IPS-20b (cell line): ENCODE measurements at regions not wholly inside any gene's neighbourhood (a gene's known extent, or its start where the extent isn't known, plus 50 kb on each side); places are given as distances from the start of the nearest gene placed in this dataset.
"Not testable (repeated sequence)": the region's sequence is repeated elsewhere in the genome, so short reads cannot be mapped to it uniquely, and the experiment has no call there.

Experiments
- H3K27ac ChIP-seq: one replicate; pipeline ENCODE4 v1.5.1; 2013; ENCODE audit warnings: low read length
- H3K27me3 ChIP-seq: 2 replicates; pipeline ENCODE4 v1.6.1; 2013; ENCODE audit warnings: mild to moderate bottlenecking, low read length, inconsistent platforms; ENCODE audit not compliant: insufficient read depth
- H3K36me3 ChIP-seq: 2 replicates; pipeline ENCODE4 v1.6.1; 2013; ENCODE audit warnings: low read depth, mild to moderate bottlenecking, inconsistent platforms, low read length, moderate library complexity; ENCODE audit not compliant: insufficient read depth
- H3K4me1 ChIP-seq: 2 replicates; pipeline ENCODE4 v1.6.1; 2013; ENCODE audit warnings: mild to moderate bottlenecking, control low read depth, inconsistent platforms, low read length, moderate library complexity; ENCODE audit not compliant: insufficient read depth
- H3K4me3 ChIP-seq: 2 replicates; pipeline ENCODE4 v1.5.1; 2013; ENCODE audit warnings: mild to moderate bottlenecking, low read length, inconsistent platforms
- H3K9ac ChIP-seq: 2 replicates; pipeline ENCODE4 v1.6.1; 2013; ENCODE audit warnings: low read depth, mild to moderate bottlenecking, inconsistent platforms, low read length, moderate library complexity
- H3K9me3 ChIP-seq: 2 replicates; pipeline ENCODE4 v1.6.1; 2013; ENCODE audit warnings: mild to moderate bottlenecking, low read depth, low read length, inconsistent platforms; ENCODE audit not compliant: insufficient read depth

DNA sequence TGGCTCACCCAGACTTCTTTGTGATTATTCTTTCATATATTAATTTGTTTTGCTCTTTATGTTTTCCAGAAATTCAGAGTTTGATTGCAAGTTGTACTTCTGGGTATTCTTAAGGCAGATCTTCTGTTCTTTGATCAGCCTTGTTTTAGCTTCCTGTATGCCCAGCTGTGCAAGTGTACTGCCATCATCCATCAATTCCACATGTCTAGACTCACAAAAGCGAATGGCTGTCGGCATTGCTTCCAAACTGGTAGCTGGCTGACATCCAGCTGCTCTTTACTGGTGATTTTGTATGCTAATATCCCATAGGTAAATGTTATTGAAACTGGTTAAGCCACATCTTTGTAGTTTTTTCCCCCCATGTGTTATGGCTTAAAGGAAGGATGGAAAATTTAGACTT lies 1084.8 kb upstream of the CITED2 start:
- H3K9me3 ChIP-seq: no peaks in the 10 kb centered on the region

DNA sequence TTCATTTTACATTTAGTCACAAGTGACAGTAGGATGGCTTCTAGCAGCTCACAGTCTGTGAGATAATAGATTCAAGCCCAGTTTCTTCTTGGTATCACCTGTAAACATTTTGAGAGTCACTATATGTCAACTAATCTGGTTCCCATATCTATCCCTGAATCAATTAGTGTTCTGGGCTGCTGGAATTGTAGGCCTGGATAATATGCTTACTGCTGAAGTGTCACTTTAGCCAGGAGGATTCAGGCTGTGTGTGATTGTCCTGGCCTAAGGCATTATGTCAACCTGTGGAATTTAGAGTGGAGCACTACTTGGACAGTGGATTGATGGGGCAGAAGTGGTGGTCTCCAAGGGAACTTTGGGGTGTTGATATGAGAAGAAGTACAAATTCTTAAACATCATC lies 1071.8 kb upstream of the CITED2 start:
- Histone ChIP-seq H3K4me1 (peaks cover 7% of the 10 kb centered on the region; the same call in 1 of the 2 replicates), H3K9me3 (no peaks in the 10 kb centered on the region), H3K27me3 (no peaks in the 10 kb centered on the region), H3K27ac (no peak overlapping the region), H3K4me3 (no peak overlapping the region), H3K9ac (no peak overlapping the region), H3K36me3 (no peaks in the 10 kb centered on the region)

More for the DNA sequence above, 1084.8 kb upstream of the CITED2 start:
- H3K27ac ChIP-seq: no peak overlapping the region
- no peaks in the 10 kb centered on the region for H3K27me3 ChIP-seq
- H3K36me3 ChIP-seq: no peaks in the 10 kb centered on the region
- 0 out of 2 replicates have a peak, but pooled peaks cover 4% of the 10 kb centered on the region for H3K4me1 ChIP-seq
- no peak overlapping the region for H3K4me3 ChIP-seq
- no peak overlapping the region for H3K9ac ChIP-seq

DNA sequence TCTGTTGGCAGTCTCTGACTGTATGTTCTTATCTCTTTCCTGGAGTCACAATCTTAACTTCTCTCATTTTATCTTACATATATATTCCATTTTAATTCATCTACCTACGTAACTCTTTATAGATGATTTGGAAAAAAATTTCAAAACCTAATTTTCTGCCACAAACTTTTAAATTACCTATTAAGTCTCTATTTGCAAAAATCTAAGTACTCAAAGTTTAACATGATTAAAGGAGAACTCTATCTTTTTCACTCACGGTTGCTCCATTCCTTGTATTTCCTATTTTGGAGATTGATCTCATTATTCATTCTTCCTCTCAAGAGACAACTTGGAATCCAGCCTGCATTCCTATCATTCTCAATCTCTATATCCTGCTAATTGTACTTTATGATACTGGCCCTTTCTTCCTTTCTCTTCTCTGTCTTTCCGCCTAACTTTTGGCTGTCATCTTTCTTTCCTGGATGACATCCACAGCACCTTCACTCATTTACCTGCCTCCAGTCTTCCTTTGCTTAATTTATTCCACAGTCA lies 1071.1 kb upstream of the CITED2 start:
- H3K4me3 ChIP-seq: no peak overlapping the region
- no peaks in the 10 kb centered on the region for H3K27me3 ChIP-seq
- H3K36me3 ChIP-seq: no peaks in the 10 kb centered on the region
- H3K9me3 ChIP-seq: no peaks in the 10 kb centered on the region
- no peak overlapping the region for H3K9ac ChIP-seq
- no peak overlapping the region for H3K27ac ChIP-seq
- peaks cover 13% of the 10 kb centered on the region; the same call in 1 of the 2 replicates for H3K4me1 ChIP-seq

DNA sequence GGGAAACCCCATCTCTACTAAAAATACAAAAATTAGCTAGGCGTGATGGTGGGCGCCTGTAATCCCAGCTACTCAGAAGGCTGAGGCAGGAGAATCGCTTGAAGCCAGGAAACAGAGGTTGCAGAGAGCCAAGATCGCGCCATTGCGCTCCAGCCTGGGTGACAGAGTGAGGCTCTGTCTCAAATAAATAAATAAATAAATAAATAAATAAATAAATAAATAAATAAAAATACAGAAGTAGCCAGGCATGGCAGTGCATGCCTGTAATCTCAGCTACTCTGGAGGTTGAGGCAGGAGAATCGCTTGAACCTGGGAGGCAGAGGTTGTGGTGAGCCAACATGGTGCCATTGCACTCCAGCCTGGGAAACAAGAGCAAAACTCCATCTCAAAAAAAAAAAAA lies 1068.7 kb upstream of the CITED2 start:
- not testable (repeated sequence) for H3K9me3 ChIP-seq, H3K9ac ChIP-seq, H3K27me3 ChIP-seq, H3K4me3 ChIP-seq, H3K27ac ChIP-seq, H3K36me3 ChIP-seq
- peaks cover 22% of the 10 kb centered on the region; the same call in 1 of the 2 replicates for H3K4me1 ChIP-seq

DNA sequence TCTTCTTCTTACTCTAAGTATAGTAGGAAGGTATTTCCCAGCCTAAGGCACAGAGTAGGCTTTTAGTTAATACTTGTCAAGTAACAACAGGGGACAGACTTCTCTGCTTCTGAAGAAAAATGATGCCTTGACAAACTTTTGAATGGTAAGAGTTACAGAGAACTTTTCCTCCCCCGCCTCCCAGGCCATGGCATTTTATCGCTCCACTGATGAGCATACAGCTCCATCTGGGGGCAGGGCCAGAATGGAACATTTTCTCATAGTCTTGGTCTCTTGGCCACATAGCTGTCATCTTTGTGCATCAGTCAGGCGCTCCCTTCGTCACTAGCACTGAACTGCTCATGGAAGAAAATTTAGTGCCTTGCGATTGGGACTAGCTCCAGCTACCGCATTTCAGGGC lies 1066.8 kb upstream of the CITED2 start:
- Histone ChIP-seq H3K36me3 (no peaks in the 10 kb centered on the region), H3K27me3 (no peaks in the 10 kb centered on the region), H3K9me3 (no peaks in the 10 kb centered on the region), H3K4me1 (peaks cover 22% of the 10 kb centered on the region; the same call in 1 of the 2 replicates), H3K9ac (no peak overlapping the region), H3K27ac (no peak overlapping the region), H3K4me3 (no peak overlapping the region)

DNA sequence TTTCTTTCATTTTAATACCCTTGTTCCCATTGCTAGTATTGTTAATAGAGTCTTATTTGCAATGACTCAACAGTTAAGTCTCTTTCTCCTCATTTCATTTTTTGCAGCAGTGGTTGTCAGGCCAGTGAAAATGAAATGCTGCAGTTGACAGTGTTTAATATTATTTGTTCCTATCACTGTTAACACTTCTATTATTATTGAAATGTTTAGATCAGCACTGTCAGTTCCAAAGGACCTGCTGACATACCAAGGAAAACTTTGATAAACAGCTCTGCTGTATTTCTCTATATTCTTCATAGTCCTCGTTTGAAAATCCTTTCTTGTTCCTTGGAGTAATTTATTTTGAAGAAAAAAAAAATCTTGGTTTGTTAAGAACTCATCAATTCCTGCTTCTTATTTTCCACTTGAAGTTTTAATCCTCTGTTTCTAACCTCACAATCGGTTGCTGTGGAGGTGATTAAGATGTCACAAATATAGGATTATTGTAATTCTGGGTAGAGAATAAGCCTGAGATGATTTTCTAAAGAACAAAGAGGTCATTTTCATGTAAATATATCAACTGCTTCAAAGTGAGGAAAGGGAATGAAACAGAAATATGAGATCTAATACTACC lies 1065.9 kb upstream of the CITED2 start:
- H3K4me3 ChIP-seq: no peak overlapping the region
- H3K9ac ChIP-seq: no peak overlapping the region
- H3K36me3 ChIP-seq: no peaks in the 10 kb centered on the region
- H3K4me1 ChIP-seq: peaks cover 20% of the 10 kb centered on the region
- H3K27ac ChIP-seq: no peak overlapping the region
- H3K9me3 ChIP-seq: no peaks in the 10 kb centered on the region
- no peaks in the 10 kb centered on the region for H3K27me3 ChIP-seq

DNA sequence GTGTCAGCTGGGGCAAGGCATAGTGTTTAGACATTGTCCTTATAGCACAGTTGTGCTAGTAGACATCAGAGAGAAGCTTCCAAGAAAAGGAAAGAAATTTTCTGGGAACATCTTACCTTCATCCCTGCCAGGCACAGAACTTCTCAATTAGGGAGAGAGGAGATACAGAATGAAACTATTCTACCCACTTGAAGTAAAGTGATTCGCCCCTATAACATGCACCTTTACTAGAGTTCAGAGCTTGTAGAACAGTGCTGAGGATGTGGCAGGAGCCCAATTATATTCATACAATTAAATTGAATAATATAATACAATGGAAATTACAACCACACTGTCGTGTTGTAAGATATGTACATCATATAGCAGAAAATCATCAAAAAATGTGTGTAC lies 1063.9 kb upstream of the CITED2 start:
- Histone ChIP-seq H3K27ac (no peak overlapping the region), H3K36me3 (no peaks in the 10 kb centered on the region; the same call in 1 of the 2 replicates), H3K27me3 (no peaks in the 10 kb centered on the region), H3K9me3 (peaks cover 19% of the 10 kb centered on the region), H3K4me3 (no peak overlapping the region), H3K9ac (no peak overlapping the region), H3K4me1 (peaks cover 20% of the 10 kb centered on the region)

DNA sequence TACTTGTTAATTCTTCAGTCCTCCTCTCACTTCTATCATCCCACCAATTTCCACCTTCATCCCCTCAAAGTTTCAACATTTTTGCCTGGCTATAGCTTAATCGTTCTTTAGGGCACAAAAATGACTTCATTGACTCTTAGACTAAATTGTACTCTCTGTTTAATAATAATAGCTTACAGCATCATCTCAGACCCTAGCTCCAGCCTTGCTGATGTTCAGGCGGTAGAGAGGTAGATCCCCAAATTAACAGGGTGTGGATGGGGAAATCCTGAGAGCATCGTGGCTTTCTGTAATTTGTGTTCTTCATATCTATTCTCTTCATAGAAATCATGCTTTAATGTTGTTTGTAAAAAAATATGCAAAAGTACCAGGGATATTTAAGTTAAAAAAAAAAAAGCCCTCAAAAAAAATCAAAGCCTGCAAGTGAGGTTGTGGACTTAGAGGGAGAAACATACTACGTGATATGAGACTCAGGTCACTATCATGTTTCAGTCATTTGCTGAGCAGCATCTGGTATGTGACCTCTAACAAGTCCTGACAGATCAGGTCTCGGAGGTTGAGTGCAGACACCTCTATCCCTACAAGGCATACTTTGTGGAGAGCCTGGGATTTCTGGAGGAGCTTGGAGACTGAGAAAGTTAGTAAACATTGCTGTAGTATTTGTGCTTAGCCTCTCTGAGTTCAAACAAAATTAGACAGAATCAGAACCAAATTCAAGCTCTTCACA lies 1063.3 kb upstream of the CITED2 start:
- Histone ChIP-seq H3K36me3 (no peaks in the 10 kb centered on the region; the same call in 1 of the 2 replicates), H3K27ac (no peak overlapping the region), H3K9ac (no peak overlapping the region), H3K27me3 (no peaks in the 10 kb centered on the region), H3K9me3 (peaks cover 25% of the 10 kb centered on the region), H3K4me1 (peaks cover 20% of the 10 kb centered on the region), H3K4me3 (no peak overlapping the region)

DNA sequence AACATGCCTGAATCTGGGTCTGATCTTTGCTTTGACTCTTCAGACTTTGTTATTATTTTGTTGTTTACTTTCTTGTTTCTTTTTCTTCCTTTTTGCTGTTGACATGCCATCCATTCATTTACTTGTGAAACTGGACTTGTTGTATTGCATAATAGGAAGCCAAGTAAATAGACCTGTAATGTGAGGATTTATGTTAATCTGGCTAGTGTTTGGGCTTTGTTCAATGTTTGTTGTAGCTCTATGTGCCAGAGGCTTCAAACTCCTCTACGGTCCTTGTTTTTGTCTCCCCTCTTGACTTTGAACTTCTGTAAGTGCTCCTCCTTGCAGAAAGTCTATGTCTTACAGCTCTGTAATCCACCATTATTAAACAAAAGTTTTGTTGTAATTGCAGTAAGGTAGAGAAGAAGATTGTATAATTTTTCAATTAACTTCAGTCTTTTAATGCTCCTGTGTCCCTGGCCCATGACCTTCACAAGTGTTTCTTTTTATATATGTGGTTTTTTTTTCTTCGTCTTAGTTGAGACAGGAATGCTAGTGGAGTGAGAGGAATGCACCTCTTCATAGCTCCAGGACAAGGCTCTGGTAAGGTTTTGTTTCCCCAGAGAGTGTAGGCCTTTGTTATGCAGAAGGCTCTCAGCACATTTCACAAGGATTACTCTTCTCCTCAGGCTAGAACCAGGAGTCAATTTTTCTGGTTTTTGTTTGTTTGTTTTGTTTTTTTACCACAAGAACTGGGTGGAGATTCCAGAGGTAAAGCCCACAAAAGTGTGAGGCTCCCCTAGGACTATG lies 1061.8 kb upstream of the CITED2 start:
- H3K4me1 ChIP-seq: peaks cover 17% of the 10 kb centered on the region
- H3K9me3 ChIP-seq: peaks cover 26% of the 10 kb centered on the region
- H3K36me3 ChIP-seq: no peaks in the 10 kb centered on the region; the same call in 1 of the 2 replicates
- peak overlapping the region; percentile 65 for H3K27ac ChIP-seq
- H3K4me3 ChIP-seq: no peak overlapping the region; the same call in 1 of the 2 replicates
- H3K27me3 ChIP-seq: no peaks in the 10 kb centered on the region
- H3K9ac ChIP-seq: no peak overlapping the region

DNA sequence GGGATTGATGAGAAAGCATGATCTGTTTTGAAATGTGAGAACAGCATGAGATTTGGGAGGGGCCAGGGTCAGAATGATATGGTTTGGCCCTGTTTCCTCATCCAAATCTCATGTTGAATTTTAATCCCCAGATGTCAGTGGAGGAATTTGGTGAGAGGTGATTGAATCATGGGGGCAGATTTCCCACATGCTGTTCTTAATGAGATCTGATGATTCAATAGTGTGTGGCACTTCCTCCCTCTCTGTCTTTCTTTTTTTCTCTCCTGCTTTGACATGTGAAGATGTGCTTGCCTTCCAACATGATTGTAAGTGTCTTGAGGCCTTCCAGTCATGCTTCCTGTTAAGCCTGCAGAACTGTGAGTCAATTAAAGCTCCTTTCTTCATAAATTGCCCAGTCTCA lies 1060.3 kb upstream of the CITED2 start:
- Histone ChIP-seq H3K9ac (no peak overlapping the region), H3K9me3 (peaks cover 26% of the 10 kb centered on the region), H3K27ac (no peak overlapping the region), H3K36me3 (no peaks in the 10 kb centered on the region; the same call in 1 of the 2 replicates), H3K27me3 (no peaks in the 10 kb centered on the region), H3K4me1 (peaks cover 4% of the 10 kb centered on the region), H3K4me3 (no peak overlapping the region)

DNA sequence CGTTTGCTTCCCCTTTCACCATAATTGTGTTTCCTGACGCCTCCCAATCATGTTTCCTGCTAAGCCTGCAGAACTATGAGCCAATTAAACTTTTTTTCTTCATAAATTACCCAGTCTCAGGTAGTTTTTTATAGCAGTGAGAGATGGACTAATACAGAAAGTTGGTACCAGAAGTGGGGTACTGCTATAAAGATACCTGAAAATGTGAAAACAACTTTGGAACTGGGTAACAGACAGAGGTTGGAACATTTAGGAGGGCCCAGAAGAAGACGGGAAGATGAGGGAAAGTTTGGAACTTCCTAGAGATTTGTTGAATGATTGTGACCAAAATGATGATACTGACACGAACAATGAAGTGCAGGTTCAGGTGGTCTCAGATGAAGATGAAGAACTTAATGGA lies 1058.6 kb upstream of the CITED2 start:
- Histone ChIP-seq H3K4me1 (peaks cover 2% of the 10 kb centered on the region), H3K9ac (no peak overlapping the region), H3K27ac (no peak overlapping the region), H3K36me3 (no peaks in the 10 kb centered on the region; the same call in 1 of the 2 replicates), H3K27me3 (no peaks in the 10 kb centered on the region), H3K9me3 (peaks cover 26% of the 10 kb centered on the region), H3K4me3 (no peak overlapping the region)
